Pancreas (tissue), 10 donors: ENCODE measurements at regions not wholly inside any gene's neighbourhood (a gene's known extent, or its start where the extent isn't known, plus 50 kb on each side); places are given as distances from the start of the nearest gene placed in this dataset.

ENCODE experiments used
- ATAC-seq, 4 donors: fragments of 200-7000 bp; cut with Tn5 transposase; one replicate each; pipeline versions ENCODE4 v1.8.0 to v1.9.1; 2020; ENCODE audit warnings: mild to moderate bottlenecking in 4 of 4, moderate library complexity in 4 of 4
- DNase-seq, 6 donors: peaks; one replicate each; pipeline ENCODE4 v3.0.0-alpha.2; 2020
- FAIRE-seq: peaks from 2 replicates; lab custom pipeline; 2012; peaks lifted over from hg19 to GRCh38; lab: Jason Lieb, UNC
- H3K27ac ChIP-seq, 4 donors: fragments of 200-600 bp; sonication (generic); 1 replicate in 3 of 4; 2 replicates in 1 of 4; pipeline versions ENCODE4 v1.5.0 to v1.8.0; 2020
- H3K27me3 ChIP-seq, 4 donors: fragments of 200-600 bp; one replicate each; pipeline ENCODE4 v1.8.0; 2021
- H3K36me3 ChIP-seq, 3 donors: fragments of 200-600 bp; sonication (generic) in 1 of 3; one replicate each; pipeline versions ENCODE4 v1.5.0 to v1.8.0; 2020 to 2021
- H3K4me1 ChIP-seq, 3 donors: fragments of 200-600 bp; one replicate each; pipeline ENCODE4 v1.8.0; 2021
- H3K4me3 ChIP-seq, 4 donors: fragments of 200-600 bp; sonication (generic) in 2 of 4; one replicate each; pipeline versions ENCODE4 v1.5.0 to v1.8.0; 2020 to 2021
- H3K9me3 ChIP-seq, 4 donors: fragments of 200-600 bp; one replicate each; pipeline ENCODE4 v1.8.0; 2021
- WGBS, 2 donors: extraction: QIAGEN DNeasy Blood & Tissue Kit; methylation state at CpG; one replicate each; pipeline ENCODE4 v1.1.7; 2013; 5-methylcytosine and 5-hydroxymethylcytosine counted together
- intact Hi-C, 3 donors: fragments of 100-400 bp; cut with DNase I; formaldehyde crosslinking; loops; one replicate each; pipeline versions ENCODE4 v1.11.1 to v1.14.2; 2022
- TF ChIP-seq, protein P1 (sequence below), 4 donors: fragments of 200-600 bp; sonication (generic) in 3 of 4; IDR thresholded peaks; one replicate each; pipeline versions ENCODE4 v1.5.0 to v1.8.0; 2021; ENCODE audit warnings: antibody characterized with exemption in 4 of 4
- donor health status: healthy with polysubstance abuse.
- donor health status: DM: no; HTN: no; CAD: no; lungs with moderate emphysema.
- donor health status: DM: no; HTN: no; CAD: no.
- donor health status: control.
- donor health status: control.
- donor health status: Bipolar disorder and iron deficiency.
- donor health status: DM: yes; HTN: yes; CAD: no.
- donor health status: DM: no; HTN: no; CAD: no.
- donor health status: DM: no; HTN: no; CAD: no.
- donor health status: DM: yes; HTN: yes; CAD: no.

GRCh38 chr13:56189439-56189838, 951.3 kb upstream of the PRR20A start:
- Histone ChIP-seq H3K36me3 (no peaks in the 10 kb centered on the region), H3K27me3 (no peaks in the 10 kb centered on the region), H3K4me3 (no peak overlapping the region), H3K27ac (no peak overlapping the region), H3K9me3 (no peaks in the 10 kb centered on the region), H3K4me1 (no peaks in the 10 kb centered on the region)
- FAIRE-seq: no peak
- ATAC-seq: no peak
- TF ChIP-seq, protein P1, sequence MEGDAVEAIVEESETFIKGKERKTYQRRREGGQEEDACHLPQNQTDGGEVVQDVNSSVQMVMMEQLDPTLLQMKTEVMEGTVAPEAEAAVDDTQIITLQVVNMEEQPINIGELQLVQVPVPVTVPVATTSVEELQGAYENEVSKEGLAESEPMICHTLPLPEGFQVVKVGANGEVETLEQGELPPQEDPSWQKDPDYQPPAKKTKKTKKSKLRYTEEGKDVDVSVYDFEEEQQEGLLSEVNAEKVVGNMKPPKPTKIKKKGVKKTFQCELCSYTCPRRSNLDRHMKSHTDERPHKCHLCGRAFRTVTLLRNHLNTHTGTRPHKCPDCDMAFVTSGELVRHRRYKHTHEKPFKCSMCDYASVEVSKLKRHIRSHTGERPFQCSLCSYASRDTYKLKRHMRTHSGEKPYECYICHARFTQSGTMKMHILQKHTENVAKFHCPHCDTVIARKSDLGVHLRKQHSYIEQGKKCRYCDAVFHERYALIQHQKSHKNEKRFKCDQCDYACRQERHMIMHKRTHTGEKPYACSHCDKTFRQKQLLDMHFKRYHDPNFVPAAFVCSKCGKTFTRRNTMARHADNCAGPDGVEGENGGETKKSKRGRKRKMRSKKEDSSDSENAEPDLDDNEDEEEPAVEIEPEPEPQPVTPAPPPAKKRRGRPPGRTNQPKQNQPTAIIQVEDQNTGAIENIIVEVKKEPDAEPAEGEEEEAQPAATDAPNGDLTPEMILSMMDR (IDR thresholded peaks at IDR 0.05): no peak
- 64 to 67% methylated on average over 1 of the region's 1 CpG for WGBS, 2 donors
- intact Hi-C loops: no loop called here
- no peak for DNase-seq

DNA sequence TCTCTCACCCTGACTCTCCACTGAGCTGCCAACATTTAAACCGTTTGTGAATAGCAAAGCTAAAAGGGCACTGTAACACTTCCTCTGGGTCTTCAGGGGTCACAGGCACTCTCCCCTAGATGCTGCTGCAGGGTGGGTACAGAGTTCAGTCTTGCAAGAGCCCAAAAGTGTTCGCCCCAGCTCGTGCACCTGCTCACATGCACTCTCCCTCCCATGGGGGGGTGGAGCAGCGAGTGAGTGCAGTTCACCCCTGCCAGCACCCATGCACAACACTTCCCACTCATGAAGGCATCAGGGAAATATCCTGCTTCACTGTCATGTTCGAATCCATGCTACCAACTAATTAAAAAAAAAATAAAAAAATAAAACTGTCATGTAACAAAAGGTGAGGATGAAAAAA, 950.7 kb upstream of the PRR20A start:
- H3K4me3 ChIP-seq: no peak overlapping the region
- H3K4me1 ChIP-seq: no peaks in the 10 kb centered on the region
- no peaks in the 10 kb centered on the region for H3K27me3 ChIP-seq
- DNase-seq (peak in 1 of 6 donors; percentile 24), ATAC-seq (no peak), FAIRE-seq (no peak)
- H3K36me3 ChIP-seq: no peaks in the 10 kb centered on the region
- intact Hi-C loops: no loop called here
- H3K27ac ChIP-seq: no peak overlapping the region
- TF ChIP-seq, protein P1 (IDR thresholded peaks at IDR 0.05): no peak
- no peaks in the 10 kb centered on the region for H3K9me3 ChIP-seq
- 51 to 60% methylated on average over 5 of the region's 5 CpGs for whole genome bisulfite sequencing, 2 donors

DNA sequence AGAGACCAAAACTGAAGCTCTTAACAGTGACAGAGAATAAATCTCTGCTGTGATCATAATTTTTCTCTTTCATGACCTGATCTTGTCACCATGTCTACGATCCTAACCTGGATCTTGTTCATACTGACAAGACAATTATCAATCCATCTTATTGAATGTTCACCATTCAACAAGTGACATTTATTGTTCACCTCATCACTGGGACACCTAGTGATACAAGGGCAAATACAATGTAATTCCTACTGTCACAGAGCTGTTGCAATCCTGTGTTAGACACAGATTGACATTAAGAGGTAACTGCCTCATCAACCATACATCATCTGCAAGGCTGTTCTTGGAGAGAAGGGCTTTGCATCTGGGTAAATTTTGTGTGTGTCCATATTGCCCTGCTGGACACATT, 942.4 kb upstream of the PRR20A start:
- Histone ChIP-seq H3K9me3 (no peaks in the 10 kb centered on the region), H3K36me3 (no peaks in the 10 kb centered on the region), H3K4me1 (no peaks in the 10 kb centered on the region), H3K27me3 (no peaks in the 10 kb centered on the region), H3K27ac (no peak overlapping the region), H3K4me3 (no peak overlapping the region)
- ATAC-seq (no peak), DNase-seq (no peak), FAIRE-seq (no peak)
- 41 to 47% methylated on average over 1 of the region's 1 CpG for WGBS, 2 donors
- intact Hi-C loops: no loop called here
- TF ChIP-seq, protein P1 (IDR thresholded peaks at IDR 0.05): no peak

GRCh38 chr13:56201834-56202233, 938.9 kb upstream of the PRR20A start:
- intact Hi-C loops: no loop called here
- TF ChIP-seq, protein P1 (IDR thresholded peaks at IDR 0.05): no peak
- ATAC-seq (no peak), DNase-seq (no peak), FAIRE-seq (no peak)
- Histone ChIP-seq H3K9me3 (no peaks in the 10 kb centered on the region), H3K27ac (no peak overlapping the region), H3K36me3 (no peaks in the 10 kb centered on the region), H3K4me3 (no peak overlapping the region), H3K27me3 (no peaks in the 10 kb centered on the region), H3K4me1 (no peaks in the 10 kb centered on the region)
- 45% methylated on average over 2 of the region's 2 CpGs for WGBS, 2 donors

DNA sequence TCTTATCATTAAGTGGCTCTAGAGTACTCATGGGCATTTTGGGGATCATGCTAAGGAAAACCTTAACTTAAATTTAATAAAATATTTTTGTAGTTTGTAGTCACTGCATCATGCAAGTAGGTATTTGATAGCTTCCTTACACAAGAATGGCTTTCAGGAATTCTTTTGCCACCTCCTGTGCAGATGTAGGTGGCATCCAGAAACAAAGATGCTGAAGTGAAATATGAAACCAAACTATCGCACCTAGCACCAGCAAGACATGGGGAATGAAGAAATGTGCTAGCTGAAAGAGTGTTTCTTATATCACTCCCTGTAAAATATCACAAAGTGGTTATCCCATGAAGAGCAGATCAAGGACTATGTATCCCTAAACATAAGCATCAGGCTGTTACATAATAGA, 924.5 kb upstream of the PRR20A start:
- H3K4me1 ChIP-seq: no peaks in the 10 kb centered on the region
- ATAC-seq (no peak), FAIRE-seq (no peak), DNase-seq (no peak)
- intact Hi-C loops: no loop called here
- H3K27me3 ChIP-seq: no peaks in the 10 kb centered on the region
- no peaks in the 10 kb centered on the region for H3K36me3 ChIP-seq
- H3K4me3 ChIP-seq: no peak overlapping the region
- no peaks in the 10 kb centered on the region for H3K9me3 ChIP-seq
- TF ChIP-seq, protein P1 (IDR thresholded peaks at IDR 0.05): no peak
- H3K27ac ChIP-seq: no peak overlapping the region
- 54 to 68% methylated on average over 1 of the region's 1 CpG for WGBS, 2 donors
